ENCODE measurements at regions not wholly inside any gene's neighbourhood (a gene's known extent, or its start where the extent isn't known, plus 50 kb on each side); places are given as distances from the start of the nearest gene placed in this dataset.

GRCh38 chr16:85378145-85379040 is 234.7 kb upstream of the GSE1 start:
- DNase-seq (ENCODE audit: low spot score): no peak

- no peak for DNase-seq (ENCODE audit: low spot score)
These were observed 233.8 kb upstream of the GSE1 start for GRCh38 chr16:85379041-85380001.

- DNase-seq (ENCODE audit: low spot score): no peak
These were observed 233.1 kb upstream of the GSE1 start for GRCh38 chr16:85380002-85380395.

GRCh38 chr16:85380905-85381737 is 232.0 kb upstream of the GSE1 start:
- no peak for DNase-seq (ENCODE audit: low spot score)

GRCh38 chr16:85381738-85382592 is 231.2 kb upstream of the GSE1 start:
- DNase-seq (ENCODE audit: low spot score): peak; percentile 25

GRCh38 chr16:85382717-85383118 is 230.4 kb upstream of the GSE1 start:
- no peak for DNase-seq (ENCODE audit: low spot score)

- no peak for DNase-seq (ENCODE audit: low spot score)
These were observed 229.0 kb upstream of the GSE1 start for GRCh38 chr16:85383836-85384832.

GRCh38 chr16:85384833-85385462 is 228.2 kb upstream of the GSE1 start:
- no peak for DNase-seq (ENCODE audit: low spot score)

- DNase-seq (ENCODE audit: low spot score): no peak
These were observed 227.4 kb upstream of the GSE1 start for GRCh38 chr16:85385463-85386331.

GRCh38 chr16:85386467-85387170 is 226.5 kb upstream of the GSE1 start:
- no peak for DNase-seq (ENCODE audit: low spot score)

GRCh38 chr16:85387171-85387507 is 226.0 kb upstream of the GSE1 start:
- DNase-seq (ENCODE audit: low spot score): no peak

GRCh38 chr16:85387731-85388295 is 225.3 kb upstream of the GSE1 start:
- DNase-seq (ENCODE audit: low spot score): no peak

- DNase-seq (ENCODE audit: low spot score): no peak
These were observed 223.2 kb upstream of the GSE1 start for GRCh38 chr16:85389679-85390470.

- peak; percentile 86 for DNase-seq (ENCODE audit: low spot score)
These were observed 222.5 kb upstream of the GSE1 start for GRCh38 chr16:85390511-85391174.

- no peak for DNase-seq (ENCODE audit: low spot score)
These were observed 221.9 kb upstream of the GSE1 start for GRCh38 chr16:85391175-85391707.

Data from GM03348 (cell line).